Right lobe of liver (tissue), 4 donors: ENCODE measurements at regions not wholly inside any gene's neighbourhood (a gene's known extent, or its start where the extent isn't known, plus 50 kb on each side); places are given as distances from the start of the nearest gene placed in this dataset.

Experiments
- CTCF ChIP-seq, 4 donors: fragments of 200-600 bp in 3 of 4; fragments of 450-650 bp in 1 of 4; IDR thresholded peaks; one replicate each; pipeline versions ENCODE4 v1.5.1 to v1.8.0; 2016 to 2022; ENCODE audit warnings: antibody characterized with exemption in 4 of 4, mild to moderate bottlenecking in 2 of 4
- POLR2A ChIP-seq: fragments of 450-650 bp; IDR thresholded peaks from one replicate; pipeline ENCODE4 v1.6.1; 2017; ENCODE audit warnings: antibody characterized with exemption, mild to moderate bottlenecking
- donor health status: DM: no; HTN: no; CAD: no.
- donor health status: DM: no; HTN: no; CAD: no.
- donor health status: DM: no; HTN: yes; CAD: no.

- TF ChIP-seq CTCF (IDR thresholded peaks at IDR 0.05) (no peak), POLR2A (no peak)
These were observed 679.3 kb upstream of the CELF2 start for GRCh38 chr10:10338339-10338738.
